GM21529 (cell line): ENCODE measurements at regions not wholly inside any gene's neighbourhood (a gene's known extent, or its start where the extent isn't known, plus 50 kb on each side); places are given as distances from the start of the nearest gene placed in this dataset.

Experiments used
- ATAC-seq: cut with Tn5 transposase; IDR thresholded peaks from one replicate; pipeline ENCODE4 v1.9.1; 2021; ENCODE audit not compliant: unreplicated experiment

GRCh38 chr5:158559643-158560042, 540.1 kb downstream of the EBF1 start:
- ATAC-seq: peak; percentile 65

GRCh38 chr5:158559066-158559465, 540.6 kb downstream of the EBF1 start:
- ATAC-seq: no peak

GRCh38 chr5:158553962-158554336, 545.8 kb downstream of the EBF1 start:
- ATAC-seq: no peak

GRCh38 chr5:158553195-158553961, 546.3 kb downstream of the EBF1 start:
- ATAC-seq: no peak

- ATAC-seq: no peak
Observed at GRCh38 chr5:158552241-158552640, 547.5 kb downstream of the EBF1 start.

GRCh38 chr5:158549311-158549710, 550.4 kb downstream of the EBF1 start:
- ATAC-seq: no peak

GRCh38 chr5:158546748-158547147, 553.0 kb downstream of the EBF1 start:
- no peak for ATAC-seq

- ATAC-seq: no peak
Observed at GRCh38 chr5:158545949-158546530, 553.7 kb downstream of the EBF1 start.

GRCh38 chr5:158544388-158545339, 555.1 kb downstream of the EBF1 start:
- ATAC-seq: no peak

- no peak for ATAC-seq
Observed at GRCh38 chr5:158543539-158544387, 556.0 kb downstream of the EBF1 start.

GRCh38 chr5:158541536-158542297, 558.0 kb downstream of the EBF1 start:
- ATAC-seq: no peak

- ATAC-seq: peak; percentile 74
Observed at GRCh38 chr5:158538506-158539074, 561.1 kb downstream of the EBF1 start.

- ATAC-seq: no peak
Observed at GRCh38 chr5:158537366-158537765, 562.4 kb downstream of the EBF1 start.

- no peak for ATAC-seq
Observed at GRCh38 chr5:158534203-158534602, 565.5 kb downstream of the EBF1 start.

GRCh38 chr5:158532739-158533138, 567.0 kb downstream of the EBF1 start:
- no peak for ATAC-seq

- no peak for ATAC-seq
Observed at GRCh38 chr5:158531860-158532259, 567.9 kb downstream of the EBF1 start.

- ATAC-seq: no peak
Observed at GRCh38 chr5:158530115-158530514, 569.6 kb downstream of the EBF1 start.

GRCh38 chr5:158529454-158529853, 570.3 kb downstream of the EBF1 start:
- ATAC-seq: no peak

GRCh38 chr5:158525663-158526062, 574.1 kb downstream of the EBF1 start:
- ATAC-seq: no peak

GRCh38 chr5:158524070-158524469, 575.6 kb downstream of the EBF1 start:
- no peak for ATAC-seq
